Ecto neural progenitor cell (in vitro differentiated cells): ENCODE measurements at regions not wholly inside any gene's neighbourhood (a gene's known extent, or its start where the extent isn't known, plus 50 kb on each side); places are given as distances from the start of the nearest gene placed in this dataset.
A peak's percentile ranks its signal among the peaks of the same experiment; 100 is the strongest.

ENCODE experiments used
- DNase-seq: peaks from one replicate; pipeline ENCODE4 v3.0.0-alpha.2; 2018; ENCODE audit warnings: low spot score

- no peak for DNase-seq
These were observed 96.8 kb upstream of the PROK2 start for GRCh38 chr3:71881732-71882131.

GRCh38 chr3:71881041-71881440 lies 96.1 kb upstream of the PROK2 start:
- DNase-seq: peak; percentile 3

GRCh38 chr3:71879089-71879488 lies 94.1 kb upstream of the PROK2 start:
- no peak for DNase-seq

- no peak for DNase-seq
These were observed 91.5 kb upstream of the PROK2 start for GRCh38 chr3:71876135-71877105.

GRCh38 chr3:71875461-71875947 lies 90.6 kb upstream of the PROK2 start:
- peak; percentile 88 for DNase-seq

- no peak for DNase-seq
These were observed 89.7 kb upstream of the PROK2 start for GRCh38 chr3:71874618-71875017.

- no peak for DNase-seq
These were observed 88.2 kb upstream of the PROK2 start for GRCh38 chr3:71873093-71873611.

GRCh38 chr3:71872256-71872655 lies 87.3 kb upstream of the PROK2 start:
- DNase-seq: no peak

GRCh38 chr3:71870966-71871512 lies 86.1 kb upstream of the PROK2 start:
- no peak for DNase-seq

GRCh38 chr3:71868876-71869275 lies 83.9 kb upstream of the PROK2 start:
- no peak for DNase-seq

GRCh38 chr3:71865727-71866126 lies 80.8 kb upstream of the PROK2 start:
- DNase-seq: no peak

- DNase-seq: no peak
These were observed 78.7 kb upstream of the PROK2 start for GRCh38 chr3:71863563-71864190.

- DNase-seq: no peak
These were observed 77.6 kb upstream of the PROK2 start for GRCh38 chr3:71862371-71863140.

GRCh38 chr3:71859123-71859519 lies 74.2 kb upstream of the PROK2 start:
- DNase-seq: no peak

GRCh38 chr3:71858503-71859122 lies 73.7 kb upstream of the PROK2 start:
- no peak for DNase-seq

GRCh38 chr3:71857956-71858355 lies 73.0 kb upstream of the PROK2 start:
- no peak for DNase-seq

GRCh38 chr3:71854706-71855105 lies 69.8 kb upstream of the PROK2 start:
- DNase-seq: no peak

GRCh38 chr3:71854096-71854495 lies 69.1 kb upstream of the PROK2 start:
- DNase-seq: no peak

GRCh38 chr3:71851878-71852277 lies 66.9 kb upstream of the PROK2 start:
- no peak for DNase-seq

- DNase-seq: no peak
These were observed 65.7 kb upstream of the PROK2 start for GRCh38 chr3:71850654-71851053.

GRCh38 chr3:71849681-71850080 lies 64.7 kb upstream of the PROK2 start:
- no peak for DNase-seq
